ENCODE measurements at regions not wholly inside any gene's neighbourhood (a gene's known extent, or its start where the extent isn't known, plus 50 kb on each side); places are given as distances from the start of the nearest gene placed in this dataset.

DNA sequence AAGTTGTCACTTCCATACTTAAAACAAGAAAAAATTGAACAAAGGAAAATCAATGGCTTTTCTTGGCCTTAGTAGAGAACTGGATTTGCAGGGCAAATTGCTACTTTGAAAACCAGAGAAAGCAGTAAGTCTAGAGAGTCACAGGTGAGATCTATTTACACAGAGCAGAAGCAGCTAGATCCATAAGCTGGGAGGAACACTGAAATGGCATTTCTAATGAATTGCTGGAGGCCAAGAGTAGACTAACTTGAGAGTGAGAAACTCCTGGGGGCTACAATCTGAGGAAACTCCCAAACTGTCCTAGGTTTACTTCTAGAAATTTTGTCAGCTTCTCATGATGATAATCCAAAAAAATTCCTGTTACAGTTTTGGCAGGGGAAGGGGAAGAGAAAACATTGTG lies 133.3 kb downstream of the SPCS3 start:
- no peak for ATAC-seq (ENCODE audit: low read depth)
- H3K9me3 Mint-ChIP-seq: no peaks in the 10 kb centered on the region
- no peaks in the 10 kb centered on the region for H3K4me1 Mint-ChIP-seq
- no peak overlapping the region for H3K4me3 Mint-ChIP-seq
- no peaks in the 10 kb centered on the region for H3K27me3 Mint-ChIP-seq
- H3K36me3 Mint-ChIP-seq: no peaks in the 10 kb centered on the region
- no peak for DNase-seq
- POLR2A ChIA-PET: no interaction called here
- no peak overlapping the region for H3K27ac Mint-ChIP-seq

DNA sequence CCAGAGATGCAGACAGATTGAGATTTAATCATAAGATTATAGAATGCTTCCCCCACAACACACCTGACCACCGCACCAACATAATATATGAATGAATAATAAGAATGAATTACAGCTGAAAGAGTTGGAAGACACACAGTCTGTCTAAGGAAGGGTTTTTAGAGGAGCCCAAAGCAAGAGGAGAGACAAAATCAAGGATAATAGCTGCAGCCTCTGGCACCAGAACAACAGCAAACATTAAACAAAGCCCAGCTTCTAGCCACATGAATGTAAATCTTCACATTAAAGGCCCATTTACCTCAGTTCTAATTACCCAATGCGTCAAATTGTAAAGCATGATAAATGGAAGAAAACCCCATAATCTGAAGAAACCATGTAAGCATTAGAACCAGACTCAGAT lies 133.9 kb downstream of the SPCS3 start:
- POLR2A ChIA-PET: no interaction called here
- ATAC-seq (ENCODE audit: low read depth) (no peak), DNase-seq (no peak)
- Mint-ChIP-seq H3K9me3 (no peaks in the 10 kb centered on the region), H3K4me3 (no peak overlapping the region), H3K36me3 (no peaks in the 10 kb centered on the region), H3K4me1 (no peaks in the 10 kb centered on the region), H3K27ac (no peak overlapping the region), H3K27me3 (no peaks in the 10 kb centered on the region)

DNA sequence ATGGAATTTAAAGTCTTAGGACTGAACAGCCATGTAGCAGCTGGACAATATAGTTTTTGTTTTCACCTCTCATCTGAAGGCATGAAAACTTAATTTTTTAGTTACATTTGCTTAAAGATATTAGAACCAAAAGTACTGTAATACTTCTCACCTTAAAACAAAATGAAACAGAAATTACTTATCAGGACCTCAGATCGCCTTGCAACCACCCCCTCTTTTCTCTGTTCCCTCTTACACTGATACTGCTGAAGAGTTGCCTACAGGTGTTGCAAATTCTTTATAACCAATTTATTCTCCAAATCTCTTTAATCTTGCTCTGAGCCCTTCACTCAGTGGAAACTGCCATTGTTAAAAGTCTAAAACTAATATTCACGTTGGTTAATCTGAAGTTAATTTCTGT lies 145.0 kb downstream of the SPCS3 start:
- peaks cover 2% of the 10 kb centered on the region for H3K9me3 Mint-ChIP-seq
- no peak overlapping the region for H3K27ac Mint-ChIP-seq
- H3K4me1 Mint-ChIP-seq: no peaks in the 10 kb centered on the region
- POLR2A ChIA-PET: no interaction called here
- no peak overlapping the region for H3K4me3 Mint-ChIP-seq
- ATAC-seq (ENCODE audit: low read depth) (no peak), DNase-seq (no peak)
- no peaks in the 10 kb centered on the region for H3K36me3 Mint-ChIP-seq
- H3K27me3 Mint-ChIP-seq: no peaks in the 10 kb centered on the region

DNA sequence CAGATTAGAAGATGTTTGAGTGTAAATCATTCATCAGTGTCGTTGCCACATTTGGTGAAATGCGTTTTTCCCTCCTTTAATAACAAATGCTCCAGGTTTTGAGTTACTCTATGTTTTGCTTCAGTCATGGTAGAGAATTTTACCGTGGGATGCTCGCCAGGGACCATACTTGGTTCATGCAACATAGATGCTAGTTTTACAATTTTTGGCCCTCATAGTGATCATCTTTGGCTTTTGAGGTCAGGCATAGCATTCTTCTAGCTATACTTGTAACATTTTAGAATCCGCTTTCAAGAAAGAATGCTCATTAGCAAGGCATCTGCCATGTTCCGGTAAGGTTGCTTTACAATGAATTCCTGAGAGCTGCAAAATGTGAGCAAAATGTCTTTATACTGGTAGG lies 147.2 kb downstream of the SPCS3 start:
- Mint-ChIP-seq H3K36me3 (no peaks in the 10 kb centered on the region), H3K9me3 (peaks cover 2% of the 10 kb centered on the region), H3K4me1 (no peaks in the 10 kb centered on the region), H3K4me3 (no peak overlapping the region), H3K27me3 (no peaks in the 10 kb centered on the region), H3K27ac (no peak overlapping the region)
- no peak for ATAC-seq (ENCODE audit: low read depth)
- DNase-seq: no peak
- POLR2A ChIA-PET: no interaction called here

DNA sequence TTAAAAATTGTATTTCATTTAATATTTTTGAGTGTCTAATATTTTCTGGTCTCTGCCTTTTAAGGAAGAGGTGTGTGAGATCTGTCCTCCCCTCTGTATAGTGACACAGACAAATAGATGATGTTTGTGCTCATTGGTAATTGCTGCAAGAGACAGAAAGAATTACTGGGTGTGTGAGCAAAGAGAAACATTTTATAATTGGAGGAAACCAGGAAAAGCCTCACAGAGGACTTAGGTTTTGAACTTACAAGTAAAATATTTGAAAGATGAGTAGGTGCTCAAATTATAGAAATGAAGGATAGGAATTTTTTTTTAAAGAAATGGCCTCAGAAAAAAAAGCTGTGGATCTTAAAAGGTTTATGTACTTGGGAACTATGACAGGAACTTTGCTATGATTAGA lies 149.8 kb downstream of the SPCS3 start:
- Mint-ChIP-seq H3K9me3 (peaks cover 5% of the 10 kb centered on the region), H3K36me3 (no peaks in the 10 kb centered on the region), H3K27ac (no peak overlapping the region), H3K4me1 (no peaks in the 10 kb centered on the region), H3K4me3 (no peak overlapping the region), H3K27me3 (no peaks in the 10 kb centered on the region)
- ATAC-seq (ENCODE audit: low read depth) (no peak), DNase-seq (no peak)
- POLR2A ChIA-PET: no interaction called here

DNA sequence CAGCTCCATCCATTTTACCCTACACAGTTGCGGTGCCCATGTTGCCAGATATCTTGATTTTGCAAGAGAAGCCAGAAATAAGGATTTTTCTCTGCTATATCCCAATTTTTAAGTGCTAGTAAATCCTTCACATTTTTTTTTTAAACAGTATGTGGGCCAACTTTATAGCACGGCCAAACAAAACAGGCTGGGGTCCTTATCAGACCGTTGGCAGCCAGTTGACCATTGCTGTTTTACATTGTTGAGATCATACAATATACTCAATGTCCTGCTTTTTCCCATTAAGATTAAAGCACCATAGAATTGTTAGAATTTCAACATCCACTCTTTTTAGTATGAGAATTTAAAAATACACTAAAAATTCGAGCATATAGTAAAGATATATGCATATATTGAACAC lies 150.9 kb downstream of the SPCS3 start:
- POLR2A ChIA-PET: no interaction called here
- H3K27me3 Mint-ChIP-seq: no peaks in the 10 kb centered on the region
- H3K27ac Mint-ChIP-seq: no peak overlapping the region
- H3K4me3 Mint-ChIP-seq: no peak overlapping the region
- H3K36me3 Mint-ChIP-seq: no peaks in the 10 kb centered on the region
- peaks cover 8% of the 10 kb centered on the region for H3K9me3 Mint-ChIP-seq
- no peak for DNase-seq
- no peaks in the 10 kb centered on the region for H3K4me1 Mint-ChIP-seq
- ATAC-seq (ENCODE audit: low read depth): no peak

DNA sequence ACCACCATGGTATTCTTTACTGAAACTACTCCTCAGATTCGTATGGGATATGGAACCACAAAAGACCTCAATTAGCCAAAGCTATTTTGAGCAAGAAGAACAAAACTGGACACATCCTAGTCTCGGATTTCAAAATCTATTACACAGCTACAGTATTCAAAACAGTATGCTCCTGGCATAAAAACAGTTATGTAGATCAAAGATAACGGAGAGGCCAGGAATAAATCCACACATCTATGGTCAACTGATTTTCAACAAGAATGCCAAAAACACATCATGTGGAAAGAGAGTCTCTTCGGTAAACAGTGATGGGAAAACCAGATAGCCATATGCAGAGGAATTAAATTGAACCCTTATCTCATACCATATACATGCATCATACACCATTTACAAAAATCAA lies 155.3 kb downstream of the SPCS3 start:
- H3K4me3 Mint-ChIP-seq: no peak overlapping the region
- H3K9me3 Mint-ChIP-seq: peaks cover 11% of the 10 kb centered on the region

DNA sequence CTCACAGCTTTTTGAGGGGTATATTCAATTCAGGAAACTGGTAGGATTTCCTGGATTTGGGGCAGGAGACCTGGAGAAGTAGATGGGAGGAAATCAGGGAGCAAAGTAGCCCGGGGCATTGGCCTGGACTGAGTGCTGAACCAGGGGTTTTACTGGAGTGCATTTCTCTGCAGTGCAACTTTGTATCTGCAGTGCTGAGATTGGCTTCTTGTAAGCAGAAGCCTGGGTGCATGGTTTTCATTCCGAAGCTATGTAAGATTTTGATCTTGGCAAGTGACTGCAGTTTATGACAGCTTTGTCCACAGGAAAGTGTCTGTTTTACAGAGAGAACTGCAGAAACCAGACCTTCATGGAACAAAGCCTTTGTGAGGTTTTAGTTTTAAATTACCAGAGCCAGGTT lies 158.3 kb downstream of the SPCS3 start:
- Mint-ChIP-seq H3K27me3 (no peaks in the 10 kb centered on the region), H3K4me3 (no peak overlapping the region), H3K36me3 (no peaks in the 10 kb centered on the region), H3K4me1 (no peaks in the 10 kb centered on the region), H3K27ac (no peak overlapping the region), H3K9me3 (peaks cover 11% of the 10 kb centered on the region)
- DNase-seq (no peak), ATAC-seq (ENCODE audit: low read depth) (no peak)
- POLR2A ChIA-PET: no interaction called here

More for the DNA sequence above, 155.3 kb downstream of the SPCS3 start:
- Mint-ChIP-seq H3K27ac (no peak overlapping the region), H3K27me3 (no peaks in the 10 kb centered on the region), H3K36me3 (no peaks in the 10 kb centered on the region), H3K4me1 (no peaks in the 10 kb centered on the region)
- POLR2A ChIA-PET: no interaction called here
- no peak for DNase-seq
- no peak for ATAC-seq (ENCODE audit: low read depth)

DNA sequence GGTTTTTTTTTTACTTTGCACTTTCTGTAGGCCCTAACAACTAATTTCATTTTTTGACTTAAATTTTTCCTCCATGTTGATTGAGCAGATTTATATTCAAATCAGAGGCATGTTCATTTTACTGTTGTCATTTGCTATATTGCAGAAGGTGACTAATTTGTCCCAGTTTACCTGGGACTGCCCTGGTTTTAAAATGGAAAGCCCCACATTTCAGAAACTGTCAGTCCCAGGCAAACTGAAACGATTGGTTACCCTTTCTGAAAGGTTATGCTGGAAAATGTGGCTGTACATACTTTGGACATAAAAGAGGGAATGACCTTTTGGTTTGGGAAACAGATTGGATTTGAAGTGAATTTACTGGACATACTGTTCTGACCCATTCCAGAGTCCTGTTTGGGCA lies 160.0 kb downstream of the SPCS3 start:
- Mint-ChIP-seq H3K27ac (no peak overlapping the region), H3K4me3 (no peak overlapping the region), H3K9me3 (peaks cover 8% of the 10 kb centered on the region), H3K36me3 (no peaks in the 10 kb centered on the region), H3K27me3 (no peaks in the 10 kb centered on the region), H3K4me1 (no peaks in the 10 kb centered on the region)
- POLR2A ChIA-PET: no interaction called here
- ATAC-seq (ENCODE audit: low read depth) (no peak), DNase-seq (no peak)

DNA sequence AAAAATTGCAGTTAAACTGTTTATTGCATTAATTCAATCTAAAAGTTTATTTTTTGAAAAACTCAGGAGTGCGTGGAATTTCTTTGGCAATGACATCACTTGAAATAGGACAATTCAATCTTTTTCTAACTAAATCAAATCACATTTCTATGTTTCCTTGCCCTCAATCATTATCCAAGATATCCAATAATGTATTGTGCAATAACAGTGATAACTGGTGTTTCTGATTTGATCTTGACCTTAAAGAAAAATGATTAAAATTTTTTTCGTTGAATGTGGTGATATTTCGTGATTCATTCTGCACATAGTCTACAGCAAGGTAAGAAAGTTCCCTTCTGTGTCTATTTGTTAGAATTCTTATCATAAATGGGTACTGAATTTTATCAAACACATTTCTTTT lies 163.2 kb downstream of the SPCS3 start:
- Mint-ChIP-seq H3K9me3 (no peaks in the 10 kb centered on the region), H3K4me1 (no peaks in the 10 kb centered on the region), H3K27ac (no peak overlapping the region), H3K36me3 (no peaks in the 10 kb centered on the region), H3K27me3 (no peaks in the 10 kb centered on the region), H3K4me3 (no peak overlapping the region)
- POLR2A ChIA-PET: no interaction called here
- DNase-seq (no peak), ATAC-seq (ENCODE audit: low read depth) (no peak)

DNA sequence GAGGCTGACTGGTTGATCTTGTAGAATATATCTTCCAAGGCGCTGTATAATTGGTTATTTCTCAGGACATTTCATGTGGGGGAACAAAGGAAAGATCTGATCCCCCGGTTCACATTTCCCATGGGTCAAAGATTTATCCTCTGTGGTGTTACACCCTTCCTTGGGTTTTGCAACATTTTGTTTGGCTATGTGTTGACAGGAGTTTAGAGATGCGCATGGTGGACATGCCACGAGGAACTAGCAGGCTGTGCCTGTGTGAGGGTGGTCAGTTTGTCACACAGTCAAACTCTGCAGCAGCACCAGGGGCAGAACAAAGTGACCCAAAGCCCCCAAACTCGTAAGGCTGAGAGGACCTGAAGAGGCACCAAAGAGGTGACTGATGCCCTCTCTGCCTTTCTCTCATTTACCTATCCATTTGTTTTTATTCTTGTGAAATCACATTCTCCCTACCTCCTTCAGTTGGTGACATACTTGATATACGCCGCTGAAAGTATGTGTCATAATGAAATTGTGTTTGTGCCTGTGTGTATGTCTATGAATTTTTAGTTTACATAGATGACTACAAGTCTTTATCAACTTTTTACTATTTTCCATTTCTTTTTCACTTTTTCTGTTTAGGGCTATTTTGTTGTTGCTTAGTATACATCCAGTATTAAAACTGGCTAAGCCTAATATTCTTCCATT lies 164.7 kb downstream of the SPCS3 start:
- H3K9me3 Mint-ChIP-seq: no peaks in the 10 kb centered on the region

DNA sequence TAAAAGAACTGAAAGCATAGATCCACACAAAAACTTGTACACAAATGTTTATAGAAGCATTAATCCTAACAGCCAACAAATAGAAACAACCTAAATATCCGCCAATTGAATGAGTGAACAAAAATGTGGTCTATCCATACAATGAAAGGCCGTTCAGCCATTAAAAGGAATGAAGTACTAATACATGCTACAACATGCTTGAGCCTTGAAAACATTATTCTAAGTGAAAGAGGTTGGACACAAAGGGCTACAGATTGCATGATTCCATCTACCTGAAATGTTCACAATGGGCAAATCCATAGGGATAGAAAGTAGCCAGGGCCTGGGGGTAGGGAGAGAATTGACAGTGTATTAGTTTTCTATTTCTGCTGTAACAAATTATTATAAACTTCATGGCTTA lies 169.2 kb downstream of the SPCS3 start:
- Mint-ChIP-seq H3K27ac (no peak overlapping the region), H3K9me3 (no peaks in the 10 kb centered on the region), H3K27me3 (no peaks in the 10 kb centered on the region), H3K36me3 (no peaks in the 10 kb centered on the region), H3K4me3 (no peak overlapping the region), H3K4me1 (peaks cover 5% of the 10 kb centered on the region)
- no peak for DNase-seq
- ATAC-seq (ENCODE audit: low read depth): no peak
- POLR2A ChIA-PET: no interaction called here

More for the DNA sequence above, 164.7 kb downstream of the SPCS3 start:
- POLR2A ChIA-PET: no interaction called here
- no peak for DNase-seq
- no peak overlapping the region for H3K27ac Mint-ChIP-seq
- no peaks in the 10 kb centered on the region for H3K36me3 Mint-ChIP-seq
- H3K27me3 Mint-ChIP-seq: no peaks in the 10 kb centered on the region
- H3K4me3 Mint-ChIP-seq: no peak overlapping the region
- ATAC-seq (ENCODE audit: low read depth): no peak
- no peaks in the 10 kb centered on the region for H3K4me1 Mint-ChIP-seq

DNA sequence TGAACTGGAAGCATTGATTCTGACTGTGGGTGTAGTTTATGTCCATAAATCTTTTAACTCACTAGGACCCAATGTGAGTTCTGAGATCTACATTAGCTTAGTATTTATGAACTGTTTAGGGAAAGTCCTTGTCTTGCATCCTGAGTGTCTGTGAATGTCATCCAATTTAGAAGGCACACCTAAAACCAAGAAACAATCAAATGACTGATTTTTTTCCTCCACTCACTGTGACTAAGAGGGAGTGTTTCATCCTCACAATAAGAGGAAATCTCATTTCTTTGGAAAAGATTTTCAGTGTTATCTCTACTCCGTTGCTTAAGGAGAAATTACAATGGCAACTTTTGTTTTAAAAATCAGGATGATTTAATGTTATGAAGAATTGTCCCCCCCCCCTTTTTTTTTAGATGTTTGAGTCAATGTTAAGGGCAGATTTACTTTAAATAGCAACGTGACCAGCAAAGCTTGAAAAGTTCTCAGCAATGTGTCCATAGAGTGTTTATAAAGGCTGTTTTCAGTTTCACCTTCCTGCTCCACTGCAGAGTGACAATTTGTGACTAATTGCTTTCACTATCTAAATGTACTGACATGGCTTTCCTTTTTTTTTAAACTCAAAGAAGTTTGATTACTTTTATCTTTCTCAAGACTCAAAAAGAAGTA lies 173.0 kb downstream of the SPCS3 start:
- Mint-ChIP-seq H3K27me3 (no peaks in the 10 kb centered on the region), H3K4me3 (peak overlapping the region; percentile 76), H3K9me3 (peaks cover 2% of the 10 kb centered on the region), H3K4me1 (peaks cover 5% of the 10 kb centered on the region), H3K27ac (peak overlapping the region; percentile 62), H3K36me3 (no peaks in the 10 kb centered on the region)
- POLR2A ChIA-PET: no interaction called here
- ATAC-seq (ENCODE audit: low read depth): peak; percentile 61
- DNase-seq: no peak

DNA sequence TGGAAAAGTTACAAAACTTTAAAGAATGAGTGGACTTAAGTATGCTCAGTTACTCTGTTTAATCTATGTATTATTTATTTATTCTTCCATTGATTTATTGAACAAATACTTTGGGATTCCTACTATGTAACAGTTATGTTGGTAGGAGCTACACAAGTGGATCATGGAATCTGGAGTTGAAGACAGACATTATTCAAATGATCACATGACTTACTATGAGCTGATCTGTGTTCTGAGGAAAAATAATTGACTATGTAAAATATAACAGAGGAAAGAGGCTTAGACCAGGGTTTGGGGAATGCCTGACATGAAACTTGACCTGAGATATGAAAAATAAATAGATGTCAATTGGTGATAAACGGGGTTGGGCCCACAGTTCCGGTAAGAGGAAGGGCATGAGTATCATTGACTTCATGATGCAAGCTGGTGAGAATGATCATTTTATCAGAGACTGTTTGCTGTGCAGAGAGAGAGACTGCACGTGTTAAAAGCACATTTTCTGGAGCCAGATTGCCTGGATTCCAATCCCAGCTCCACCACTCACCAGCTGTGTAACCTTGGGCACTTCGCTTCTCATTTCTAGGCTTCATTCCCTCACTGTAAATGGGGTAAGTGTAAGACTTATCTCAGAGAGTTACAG lies 179.0 kb downstream of the SPCS3 start:
- no peak for DNase-seq
- no peak for ATAC-seq (ENCODE audit: low read depth)
- POLR2A ChIA-PET: no interaction called here
- H3K4me1 Mint-ChIP-seq: no peaks in the 10 kb centered on the region
- H3K27ac Mint-ChIP-seq: no peak overlapping the region
- no peak overlapping the region for H3K4me3 Mint-ChIP-seq
- H3K9me3 Mint-ChIP-seq: peaks cover 2% of the 10 kb centered on the region
- H3K36me3 Mint-ChIP-seq: no peaks in the 10 kb centered on the region
- H3K27me3 Mint-ChIP-seq: no peaks in the 10 kb centered on the region

All from activated naive CD8-positive, alpha-beta T cell treated with anti-CD3 and anti-CD28 coated beads, Interleukin-2, amount 10 ng/mL, durations not matched to agents 7 days and 5 days (primary cell).